Mucosa of gallbladder (tissue), 1 donor: ENCODE measurements at regions not wholly inside any gene's neighbourhood (a gene's known extent, or its start where the extent isn't known, plus 50 kb on each side); places are given as distances from the start of the nearest gene placed in this dataset.

Experiments used
- DNase-seq: peaks from one replicate; pipeline ENCODE4 v3.0.0-alpha.2; 2020; ENCODE audit warnings: low spot score
- donor health status: DM: no; HTN: no; CAD: no.

GRCh38 chr17:12528036-12528435 is 137.7 kb upstream of the MYOCD start:
- no peak for DNase-seq

- no peak for DNase-seq
Observed at GRCh38 chr17:12530161-12530560, 135.5 kb upstream of the MYOCD start.

GRCh38 chr17:12536021-12536420 is 129.7 kb upstream of the MYOCD start:
- DNase-seq: no peak

- DNase-seq: no peak
Observed at GRCh38 chr17:12536472-12536871, 129.2 kb upstream of the MYOCD start.

- DNase-seq: no peak
Observed at GRCh38 chr17:12537436-12537835, 128.3 kb upstream of the MYOCD start.

GRCh38 chr17:12538003-12538402 is 127.7 kb upstream of the MYOCD start:
- DNase-seq: no peak

GRCh38 chr17:12545877-12546513 is 119.7 kb upstream of the MYOCD start:
- peak; percentile 34 for DNase-seq

GRCh38 chr17:12546983-12547382 is 118.7 kb upstream of the MYOCD start:
- no peak for DNase-seq

GRCh38 chr17:12547831-12548230 is 117.9 kb upstream of the MYOCD start:
- no peak for DNase-seq

GRCh38 chr17:12548558-12548957 is 117.1 kb upstream of the MYOCD start:
- DNase-seq: no peak

- no peak for DNase-seq
Observed at GRCh38 chr17:12549499-12550041, 116.1 kb upstream of the MYOCD start.

- DNase-seq: no peak
Observed at GRCh38 chr17:12553625-12554024, 112.1 kb upstream of the MYOCD start.

- no peak for DNase-seq
Observed at GRCh38 chr17:12554251-12554650, 111.4 kb upstream of the MYOCD start.

GRCh38 chr17:12566291-12566690 is 99.4 kb upstream of the MYOCD start:
- no peak for DNase-seq

- no peak for DNase-seq
Observed at GRCh38 chr17:12567077-12568053, 98.3 kb upstream of the MYOCD start.

- DNase-seq: no peak
Observed at GRCh38 chr17:12568358-12569251, 97.1 kb upstream of the MYOCD start.

GRCh38 chr17:12571606-12572005 is 94.1 kb upstream of the MYOCD start:
- no peak for DNase-seq

GRCh38 chr17:12574525-12574924 is 91.2 kb upstream of the MYOCD start:
- no peak for DNase-seq

GRCh38 chr17:12575641-12576040 is 90.0 kb upstream of the MYOCD start:
- DNase-seq: no peak

- no peak for DNase-seq
Observed at GRCh38 chr17:12579288-12579687, 86.4 kb upstream of the MYOCD start.

GRCh38 chr17:12580640-12581039 is 85.0 kb upstream of the MYOCD start:
- DNase-seq: no peak

- no peak for DNase-seq
Observed at GRCh38 chr17:12584727-12585126, 81.0 kb upstream of the MYOCD start.
